Brain microvascular endothelial cell (primary cell): ENCODE measurements at regions not wholly inside any gene's neighbourhood (a gene's known extent, or its start where the extent isn't known, plus 50 kb on each side); places are given as distances from the start of the nearest gene placed in this dataset.
A peak's percentile ranks its signal among the peaks of the same experiment; 100 is the strongest.

Experiments
- DNase-seq: peaks from one replicate; pipeline ENCODE4 v3.0.0-alpha.2; 2020
- H3K27ac ChIP-seq: fragments of 250-450 bp; sonication (Bioruptor Pico); 2 replicates; pipeline ENCODE4 v1.5.1; 2020; ENCODE audit warnings: mild to moderate bottlenecking, moderate library complexity
- H3K27me3 ChIP-seq: fragments of 250-450 bp; sonication (Bioruptor Pico); replicated peaks from 2 replicates; pipeline ENCODE4 v1.5.1; 2020; ENCODE audit warnings: mild to moderate bottlenecking
- H3K36me3 ChIP-seq: fragments of 250-450 bp; sonication (Bioruptor Pico); replicated peaks from 2 replicates; pipeline ENCODE4 v1.5.1; 2020; ENCODE audit warnings: mild to moderate bottlenecking
- H3K4me3 ChIP-seq: 2 replicates; pipeline ENCODE4 v1.5.1; 2011; ENCODE audit warnings: low read depth, mild to moderate bottlenecking, control low read depth, low read length, moderate library complexity
- in situ Hi-C: cut with HindIII; loops from 2 replicates; pipeline ENCODE4 v1.10.0; 2017; ENCODE audit warnings: low sequenced_read_pairs, low pct_ligation_motif_present
- TF ChIP-seq, protein P1 (sequence below): IDR thresholded peaks from 2 replicates; pipeline ENCODE4 v1.5.1; 2011; ENCODE audit warnings: low read depth, mild to moderate bottlenecking, moderate library complexity, low read length, control low read depth, inconsistent platforms; ENCODE audit errors: missing control alignments

DNA sequence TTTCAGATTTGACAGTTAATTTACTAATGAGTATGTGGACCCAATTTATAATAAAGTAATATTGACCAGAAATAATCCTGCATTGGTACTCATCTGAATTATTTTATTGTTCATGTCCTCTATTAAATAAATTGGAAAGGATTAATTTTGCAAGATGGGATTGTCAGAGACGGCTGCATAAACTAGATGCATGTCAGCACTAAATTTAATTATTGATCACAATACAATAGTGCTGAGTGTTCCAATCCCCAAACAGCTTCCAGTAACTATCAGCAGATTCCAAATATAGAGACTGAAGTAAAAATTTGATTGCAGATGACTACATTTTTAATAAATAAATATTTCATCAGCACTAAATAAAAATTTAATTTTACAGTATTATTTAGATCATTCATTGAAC lies 387.2 kb downstream of the GRB14 start:
- Histone ChIP-seq H3K36me3 (no peaks in the 10 kb centered on the region), H3K27ac (no peak overlapping the region), H3K4me3 (no peak overlapping the region), H3K27me3 (no peaks in the 10 kb centered on the region)
- no peak for DNase-seq
- TF ChIP-seq, protein P1, sequence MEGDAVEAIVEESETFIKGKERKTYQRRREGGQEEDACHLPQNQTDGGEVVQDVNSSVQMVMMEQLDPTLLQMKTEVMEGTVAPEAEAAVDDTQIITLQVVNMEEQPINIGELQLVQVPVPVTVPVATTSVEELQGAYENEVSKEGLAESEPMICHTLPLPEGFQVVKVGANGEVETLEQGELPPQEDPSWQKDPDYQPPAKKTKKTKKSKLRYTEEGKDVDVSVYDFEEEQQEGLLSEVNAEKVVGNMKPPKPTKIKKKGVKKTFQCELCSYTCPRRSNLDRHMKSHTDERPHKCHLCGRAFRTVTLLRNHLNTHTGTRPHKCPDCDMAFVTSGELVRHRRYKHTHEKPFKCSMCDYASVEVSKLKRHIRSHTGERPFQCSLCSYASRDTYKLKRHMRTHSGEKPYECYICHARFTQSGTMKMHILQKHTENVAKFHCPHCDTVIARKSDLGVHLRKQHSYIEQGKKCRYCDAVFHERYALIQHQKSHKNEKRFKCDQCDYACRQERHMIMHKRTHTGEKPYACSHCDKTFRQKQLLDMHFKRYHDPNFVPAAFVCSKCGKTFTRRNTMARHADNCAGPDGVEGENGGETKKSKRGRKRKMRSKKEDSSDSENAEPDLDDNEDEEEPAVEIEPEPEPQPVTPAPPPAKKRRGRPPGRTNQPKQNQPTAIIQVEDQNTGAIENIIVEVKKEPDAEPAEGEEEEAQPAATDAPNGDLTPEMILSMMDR, result no peak
- in situ Hi-C loops, result no loop called here

DNA sequence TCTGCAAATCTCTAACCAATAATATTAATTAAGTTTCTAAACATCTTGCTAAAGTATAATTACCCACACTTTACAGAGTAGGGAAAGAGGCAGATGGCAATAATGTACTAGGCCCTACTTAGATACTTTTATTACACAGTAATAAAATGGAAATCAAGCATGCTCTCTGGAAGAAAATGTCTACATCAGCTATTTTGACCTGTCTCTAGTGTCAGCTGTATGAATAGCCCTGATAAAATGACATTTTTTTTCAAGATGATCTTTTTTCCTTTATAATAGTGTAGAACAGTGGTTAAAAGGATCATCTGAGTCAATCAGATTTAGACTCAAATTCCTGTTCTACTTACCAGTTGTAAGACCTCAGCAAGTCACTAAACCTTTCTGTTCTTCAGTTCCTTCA lies 397.3 kb downstream of the GRB14 start:
- no peaks in the 10 kb centered on the region for H3K27me3 ChIP-seq
- TF ChIP-seq, protein P1, result no peak
- no peak for DNase-seq
- in situ Hi-C loops, result no loop called here
- no peak overlapping the region for H3K4me3 ChIP-seq
- no peak overlapping the region for H3K27ac ChIP-seq
- H3K36me3 ChIP-seq, result no peaks in the 10 kb centered on the region

DNA sequence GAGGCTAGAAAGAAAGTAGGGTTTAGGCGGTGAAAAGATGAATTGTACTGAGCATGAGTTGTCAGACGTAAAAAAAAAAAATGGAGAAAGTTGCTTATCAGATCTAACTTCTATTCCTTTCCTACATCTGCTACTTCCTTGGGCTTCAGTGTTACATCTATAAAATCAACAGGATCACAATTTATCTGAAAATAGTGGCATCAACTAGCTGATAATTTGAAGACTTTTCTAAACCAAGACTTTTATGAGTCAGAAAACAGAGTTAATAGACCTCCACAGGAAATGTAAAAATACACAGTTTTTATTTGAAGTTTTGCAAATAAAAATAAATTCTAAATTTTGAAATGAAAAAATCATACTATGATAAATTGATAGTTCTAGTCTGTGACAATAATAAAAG lies 399.8 kb downstream of the GRB14 start:
- TF ChIP-seq, protein P1, result no peak
- no peak overlapping the region for H3K27ac ChIP-seq
- H3K27me3 ChIP-seq, result no peaks in the 10 kb centered on the region
- in situ Hi-C loops, result no loop called here
- no peak overlapping the region for H3K4me3 ChIP-seq
- H3K36me3 ChIP-seq, result no peaks in the 10 kb centered on the region
- no peak for DNase-seq

DNA sequence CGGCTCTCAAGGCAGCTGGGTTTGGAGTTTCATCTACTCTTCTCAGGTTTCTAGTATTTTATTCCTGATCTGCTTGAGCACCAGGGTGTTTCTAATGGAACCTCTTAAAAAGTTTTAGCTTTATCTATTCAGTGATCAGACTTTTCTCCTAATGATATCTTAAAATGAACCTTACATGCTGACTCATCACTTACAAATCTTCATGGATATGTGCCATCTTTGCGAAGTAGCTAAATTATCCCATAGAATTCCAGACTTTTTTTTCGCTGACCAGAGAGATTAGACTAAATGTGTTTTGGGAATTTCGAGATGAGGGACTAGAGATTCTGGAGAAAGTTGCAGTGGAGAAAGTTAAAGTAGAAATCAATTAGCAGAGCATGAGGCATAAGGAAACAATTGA lies 401.0 kb downstream of the GRB14 start:
- Histone ChIP-seq H3K27me3 (no peaks in the 10 kb centered on the region), H3K4me3 (no peak overlapping the region), H3K36me3 (no peaks in the 10 kb centered on the region), H3K27ac (no peak overlapping the region)
- TF ChIP-seq, protein P1, result no peak
- DNase-seq, result no peak
- in situ Hi-C loops, result no loop called here

DNA sequence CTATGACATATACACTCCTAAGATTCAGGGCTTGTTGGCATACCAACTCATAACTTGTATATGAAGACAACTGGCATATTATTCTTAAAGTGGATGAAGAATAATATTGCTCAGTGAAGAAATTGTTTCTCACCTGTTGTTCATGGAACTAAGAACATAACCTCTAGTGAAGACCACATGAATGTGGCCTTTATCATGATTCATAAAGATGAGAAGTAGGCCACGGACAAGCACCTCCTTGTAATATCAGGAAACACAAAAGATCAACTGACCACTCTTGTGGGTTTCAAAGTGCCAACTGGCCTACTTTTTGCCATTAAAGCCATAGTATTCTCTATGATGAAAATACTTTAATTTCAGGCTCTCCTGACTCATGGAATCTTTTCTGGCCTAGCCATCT lies 407.4 kb downstream of the GRB14 start:
- Histone ChIP-seq H3K27me3 (no peaks in the 10 kb centered on the region), H3K4me3 (no peak overlapping the region), H3K36me3 (no peaks in the 10 kb centered on the region), H3K27ac (no peak overlapping the region)
- in situ Hi-C loops, result no loop called here
- no peak for DNase-seq
- TF ChIP-seq, protein P1, result no peak

DNA sequence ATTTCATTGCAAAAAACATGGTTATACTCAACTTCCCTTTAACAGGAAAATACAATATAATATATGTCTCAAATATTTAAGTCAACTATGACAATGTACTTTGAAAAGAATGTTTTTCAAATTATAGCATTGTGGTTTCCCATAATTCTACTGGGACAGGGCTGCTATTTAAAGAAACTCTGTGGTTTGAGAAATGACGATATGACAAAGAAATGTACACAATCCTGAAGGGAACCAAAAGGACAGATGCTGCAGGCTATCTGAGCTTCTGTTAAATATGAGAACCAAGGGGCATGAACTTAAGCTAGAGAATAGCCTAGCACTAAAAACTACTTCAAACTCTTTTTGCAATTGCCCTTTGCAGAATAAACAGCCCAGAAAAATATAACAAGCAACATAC lies 415.9 kb downstream of the GRB14 start:
- Histone ChIP-seq H3K4me3 (no peak overlapping the region), H3K27ac (peak overlapping the region; percentile 38), H3K27me3 (no peaks in the 10 kb centered on the region), H3K36me3 (no peaks in the 10 kb centered on the region)
- peak; percentile 68 for DNase-seq
- TF ChIP-seq, protein P1, result no peak
- in situ Hi-C loops, result no loop called here
